Right lobe of liver (tissue), 4 donors: ENCODE measurements at regions not wholly inside any gene's neighbourhood (a gene's known extent, or its start where the extent isn't known, plus 50 kb on each side); places are given as distances from the start of the nearest gene placed in this dataset.

ENCODE experiments used
- CTCF ChIP-seq, 4 donors: fragments of 200-600 bp in 3 of 4; fragments of 450-650 bp in 1 of 4; IDR thresholded peaks; one replicate each; pipeline versions ENCODE4 v1.5.1 to v1.8.0; 2016 to 2022; ENCODE audit warnings: antibody characterized with exemption in 4 of 4, mild to moderate bottlenecking in 2 of 4
- POLR2A ChIP-seq: fragments of 450-650 bp; IDR thresholded peaks from one replicate; pipeline ENCODE4 v1.6.1; 2017; ENCODE audit warnings: antibody characterized with exemption, mild to moderate bottlenecking
- donor health status: DM: no; HTN: no; CAD: no.
- donor health status: DM: no; HTN: no; CAD: no.
- donor health status: DM: no; HTN: yes; CAD: no.

GRCh38 chr4:105057370-105058105 lies 89.1 kb upstream of the TET2 start:
- no peak for TF ChIP-seq CTCF (IDR thresholded peaks at IDR 0.05)
- no peak for TF ChIP-seq POLR2A
